GM12891 (cell line): ENCODE measurements at regions not wholly inside any gene's neighbourhood (a gene's known extent, or its start where the extent isn't known, plus 50 kb on each side); places are given as distances from the start of the nearest gene placed in this dataset.

Source experiments
- POLR2A ChIP-seq: IDR thresholded peaks from 2 replicates; pipeline ENCODE4 v1.6.1; 2011; ENCODE audit warnings: low read depth, low read length, control low read depth
- POLR2AphosphoS5 ChIP-seq: IDR thresholded peaks from 2 replicates; pipeline ENCODE4 v1.6.1; 2011; ENCODE audit warnings: low read depth, low read length, control low read depth
- TAF1 ChIP-seq: IDR thresholded peaks from 2 replicates; pipeline ENCODE4 v1.6.1; 2011; ENCODE audit warnings: low read depth, low read length, control low read depth

DNA sequence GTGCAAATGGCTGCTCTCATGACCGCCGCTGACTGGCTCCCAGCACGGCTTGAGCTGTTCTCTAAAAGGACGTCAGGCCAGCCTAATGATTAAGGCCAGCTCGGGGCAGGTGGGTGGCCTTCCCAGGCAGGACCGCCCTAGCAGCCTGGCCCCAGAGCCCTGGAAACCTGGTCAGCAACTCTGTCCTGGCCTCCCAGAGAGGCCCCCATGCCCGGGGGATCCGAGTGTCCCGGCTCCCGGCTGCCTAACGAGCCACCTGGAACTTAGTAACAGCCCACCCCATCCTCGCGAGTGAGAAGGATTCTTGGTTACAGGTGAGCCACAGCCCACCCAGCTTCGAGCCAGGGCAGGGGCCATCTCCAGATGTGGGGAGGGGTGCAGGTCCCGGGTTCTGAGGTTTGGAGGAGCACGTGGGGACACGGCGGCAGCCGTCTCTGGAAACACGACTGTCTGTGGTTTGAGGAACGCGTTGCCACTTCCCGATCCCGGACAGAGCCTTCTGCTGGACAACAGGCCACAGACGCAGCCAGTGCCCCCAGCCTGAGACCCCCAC, 73.8 kb upstream of the FBRSL1 start:
- TF ChIP-seq POLR2A (no peak), POLR2AphosphoS5 (no peak), TAF1 (no peak)
